Astrocyte of the spinal cord (primary cell): ENCODE measurements at regions not wholly inside any gene's neighbourhood (a gene's known extent, or its start where the extent isn't known, plus 50 kb on each side); places are given as distances from the start of the nearest gene placed in this dataset.
"Not testable (repeated sequence)": the region's sequence is repeated elsewhere in the genome, so short reads cannot be mapped to it uniquely, and the experiment has no call there.

ENCODE experiments used
- DNase-seq: peaks from one replicate; pipeline ENCODE4 v3.0.0; 2011; ENCODE audit warnings: low read depth, low spot score
- H3K4me3 ChIP-seq: 2 replicates; pipeline ENCODE4 v1.5.1; 2011; ENCODE audit warnings: low read depth, mild to moderate bottlenecking, low read length, moderate library complexity
- CTCF ChIP-seq: IDR thresholded peaks from 2 replicates; pipeline ENCODE4 v1.5.1; 2012; ENCODE audit warnings: low read depth, mild to moderate bottlenecking, low read length, inconsistent platforms
- in situ Hi-C: cut with HindIII; loops from 2 replicates; pipeline ENCODE4 v1.10.0; 2017; ENCODE audit warnings: low sequenced_read_pairs

- DNase-seq: no peak
- TF ChIP-seq CTCF: no peak
- in situ Hi-C loops: no loop called here
Observed at GRCh38 chr21:9008636-9009035, 1512.7 kb upstream of the TPTE start.

GRCh38 chr21:9009267-9010016, 1511.9 kb upstream of the TPTE start:
- H3K4me3 ChIP-seq, in situ Hi-C loops, DNase-seq: not testable (repeated sequence)

More at GRCh38 chr21:9008636-9009035, 1512.7 kb upstream of the TPTE start:
- no peak overlapping the region for H3K4me3 ChIP-seq

GRCh38 chr21:9010121-9010795, 1511.1 kb upstream of the TPTE start:
- H3K4me3 ChIP-seq, in situ Hi-C loops, DNase-seq: not testable (repeated sequence)

GRCh38 chr21:9010936-9011890, 1510.2 kb upstream of the TPTE start:
- H3K4me3 ChIP-seq, DNase-seq, in situ Hi-C loops: not testable (repeated sequence)

- H3K4me3 ChIP-seq, in situ Hi-C loops, DNase-seq: not testable (repeated sequence)
Observed at GRCh38 chr21:9011916-9012315, 1509.5 kb upstream of the TPTE start.

GRCh38 chr21:9013502-9014242, 1507.7 kb upstream of the TPTE start:
- H3K4me3 ChIP-seq, DNase-seq, in situ Hi-C loops: not testable (repeated sequence)

- in situ Hi-C loops, DNase-seq, H3K4me3 ChIP-seq: not testable (repeated sequence)
Observed at GRCh38 chr21:9014243-9014734, 1507.1 kb upstream of the TPTE start.

- in situ Hi-C loops, H3K4me3 ChIP-seq, DNase-seq: not testable (repeated sequence)
Observed at GRCh38 chr21:9015483-9016197, 1505.7 kb upstream of the TPTE start.

GRCh38 chr21:9017206-9017605, 1504.2 kb upstream of the TPTE start:
- H3K4me3 ChIP-seq, in situ Hi-C loops, DNase-seq: not testable (repeated sequence)

GRCh38 chr21:9018731-9019253, 1502.6 kb upstream of the TPTE start:
- in situ Hi-C loops, H3K4me3 ChIP-seq, DNase-seq: not testable (repeated sequence)

- DNase-seq, H3K4me3 ChIP-seq, in situ Hi-C loops: not testable (repeated sequence)
Observed at GRCh38 chr21:9024006-9024767, 1497.2 kb upstream of the TPTE start.

GRCh38 chr21:9026729-9027416, 1494.5 kb upstream of the TPTE start:
- in situ Hi-C loops, H3K4me3 ChIP-seq, DNase-seq: not testable (repeated sequence)

GRCh38 chr21:9027417-9027800, 1494.0 kb upstream of the TPTE start:
- H3K4me3 ChIP-seq, DNase-seq, in situ Hi-C loops: not testable (repeated sequence)
